PC-9 (cell line): ENCODE measurements at regions not wholly inside any gene's neighbourhood (a gene's known extent, or its start where the extent isn't known, plus 50 kb on each side); places are given as distances from the start of the nearest gene placed in this dataset.

Experiments
- BruUV-seq: library from RNA; stranded (reverse); fragments of 400-500 nt; replicated peaks from 2 replicates; lab custom pipeline; 2021; lab: Mats Ljungman, UMichigan
- CTCF ChIA-PET: fragments of 300-600 bp; sonication (Branson Sonifier 250); formaldehyde crosslinking; loops from one replicate; lab custom pipeline; 2022; ENCODE audit warnings: antibody characterized with exemption; lab: Charles Lee
- POLR2A ChIA-PET: fragments of 300-600 bp; sonication (Branson Sonifier 250); formaldehyde crosslinking; loops from one replicate; lab custom pipeline; 2022; ENCODE audit warnings: antibody characterized with exemption; ENCODE audit not compliant: unreplicated experiment; lab: Charles Lee
- DNase-seq, 2 experiments: peaks; one replicate each; pipeline versions ENCODE4 v3.0.0 to v3.0.0-alpha.2; 2015 to 2022; ENCODE audit warnings: mixed read lengths in 1 of 2
- H2AFZ ChIP-seq: fragments of 200-600 bp; sonication (generic); 2 replicates; pipeline ENCODE4 v1.8.1; 2017; ENCODE audit warnings: antibody characterized with exemption
- H3F3A ChIP-seq: fragments of 200-600 bp; sonication (generic); 2 replicates; pipeline ENCODE4 v1.8.1; 2017; ENCODE audit warnings: antibody characterized with exemption, mild to moderate bottlenecking, low read depth; ENCODE audit not compliant: insufficient read depth
- H3K27ac ChIP-seq: fragments of 200-600 bp; sonication (generic); 2 replicates; pipeline ENCODE4 v1.6.1; 2016; ENCODE audit warnings: mixed run types
- H3K27me3 ChIP-seq: fragments of 200-600 bp; sonication (generic); 2 replicates; pipeline ENCODE4 v1.6.1; 2016; ENCODE audit warnings: low read depth, mixed run types; ENCODE audit not compliant: insufficient read depth
- H3K36me3 ChIP-seq: fragments of 200-600 bp; sonication (generic); 2 replicates; pipeline ENCODE4 v1.6.1; 2016; ENCODE audit warnings: low read depth, mixed run types
- H3K4me1 ChIP-seq: fragments of 200-600 bp; sonication (generic); replicated peaks from 2 replicates; pipeline ENCODE4 v1.6.1; 2016; ENCODE audit warnings: mixed run types; ENCODE audit not compliant: insufficient read depth
- H3K4me2 ChIP-seq: fragments of 200-600 bp; sonication (generic); 2 replicates; pipeline ENCODE4 v1.6.1; 2017; ENCODE audit warnings: mixed run types
- H3K4me3 ChIP-seq: fragments of 200-600 bp; sonication (generic); 2 replicates; pipeline ENCODE4 v1.6.1; 2016; ENCODE audit warnings: mixed run types
- H3K79me2 ChIP-seq: fragments of 200-600 bp; sonication (generic); 2 replicates; pipeline ENCODE4 v1.6.1; 2017; ENCODE audit warnings: low read depth, mixed run types
- H3K9me2 ChIP-seq: fragments of 200-600 bp; sonication (generic); 2 replicates; pipeline ENCODE4 v1.8.1; 2017; ENCODE audit warnings: mild to moderate bottlenecking; ENCODE audit not compliant: insufficient read depth
- H3K9me3 ChIP-seq: fragments of 200-600 bp; sonication (generic); 2 replicates; pipeline ENCODE4 v1.8.1; 2016; ENCODE audit warnings: low read depth; ENCODE audit not compliant: insufficient read depth
- H4K20me1 ChIP-seq: fragments of 200-600 bp; sonication (generic); 2 replicates; pipeline ENCODE4 v1.8.1; 2017; ENCODE audit not compliant: insufficient read depth
- CTCF ChIP-seq: fragments of 200-600 bp; sonication (generic); conservative IDR thresholded peaks from 2 replicates; pipeline ENCODE4 v1.6.1; 2017; ENCODE audit warnings: mixed run types, antibody characterized with exemption, mild to moderate bottlenecking, moderate library complexity
- EZH2 ChIP-seq: fragments of 200-600 bp; sonication (generic); IDR thresholded peaks from 2 replicates; pipeline ENCODE4 v1.8.0; 2017; ENCODE audit warnings: antibody characterized with exemption, low read depth
- intact Hi-C: fragments of 100-400 bp; cut with micrococcal nuclease; formaldehyde crosslinking; loops from one replicate; pipeline ENCODE4 v1.10.0; 2022; ENCODE audit not compliant: unreplicated experiment

- no peak for DNase-seq
- Histone ChIP-seq H3K27me3 (no peaks in the 10 kb centered on the region), H3K4me3 (no peak overlapping the region), H4K20me1 (no peaks in the 10 kb centered on the region), H3K9me2 (no peaks in the 10 kb centered on the region), H2AFZ (no peak overlapping the region), H3F3A (no peaks in the 10 kb centered on the region), H3K27ac (no peak overlapping the region), H3K9me3 (no peaks in the 10 kb centered on the region), H3K79me2 (no peaks in the 10 kb centered on the region), H3K36me3 (no peaks in the 10 kb centered on the region), H3K4me1 (0 out of 2 replicates have a peak, but pooled peaks cover 7% of the 10 kb centered on the region), H3K4me2 (no peak overlapping the region)
- intact Hi-C loops, result no loop called here
- ChIA-PET CTCF (no interaction called here), POLR2A (no interaction called here)
- BruUV-seq, result no TSS peak
- TF ChIP-seq CTCF (no peak), EZH2 (no peak)
Measured at GRCh38 chr11:32508780-32509179, 73.4 kb upstream of the WT1 start.

DNA sequence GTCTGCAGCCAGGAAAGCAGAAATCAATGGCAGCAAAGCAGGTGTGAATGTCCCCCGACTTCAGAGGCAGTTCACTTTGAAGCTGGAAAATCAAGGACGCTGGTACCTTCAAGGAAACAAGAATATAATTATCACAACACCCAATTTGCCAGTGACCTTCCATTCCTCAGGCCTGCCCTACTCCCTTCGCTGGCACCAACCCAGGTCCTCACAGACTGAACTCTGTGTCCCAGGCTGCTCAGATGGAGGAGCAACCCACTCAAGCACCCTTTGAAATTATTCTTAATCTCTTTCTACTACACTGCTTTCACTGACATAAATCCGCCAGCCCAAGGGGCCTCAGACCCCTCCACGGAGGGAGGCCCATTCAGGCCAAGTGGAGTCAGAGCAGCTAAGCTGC lies 64.7 kb upstream of the WT1 start:
- H3K79me2 ChIP-seq, result no peaks in the 10 kb centered on the region
- no peaks in the 10 kb centered on the region for H3F3A ChIP-seq
- no peaks in the 10 kb centered on the region for H4K20me1 ChIP-seq
- no peaks in the 10 kb centered on the region for H3K36me3 ChIP-seq
- no peak overlapping the region for H3K4me3 ChIP-seq
- no TSS peak for BruUV-seq
- POLR2A ChIA-PET, result no interaction called here
- H3K4me1 ChIP-seq, result no peaks in the 10 kb centered on the region
- intact Hi-C loops, result no loop called here
- no peak overlapping the region for H2AFZ ChIP-seq
- no peaks in the 10 kb centered on the region for H3K9me2 ChIP-seq
- H3K27ac ChIP-seq, result no peak overlapping the region
- H3K27me3 ChIP-seq, result no peaks in the 10 kb centered on the region
- CTCF ChIA-PET, result no interaction called here
- TF ChIP-seq EZH2 (no peak), CTCF (no peak)
- H3K9me3 ChIP-seq, result no peaks in the 10 kb centered on the region
- no peak overlapping the region for H3K4me2 ChIP-seq
- DNase-seq, result no peak

GRCh38 chr11:32497951-32498350 lies 62.6 kb upstream of the WT1 start:
- no peaks in the 10 kb centered on the region for H3K36me3 ChIP-seq
- BruUV-seq, result no TSS peak
- H3K4me3 ChIP-seq, result no peak overlapping the region
- H2AFZ ChIP-seq, result no peak overlapping the region
- H3K9me3 ChIP-seq, result no peaks in the 10 kb centered on the region
- H3K27me3 ChIP-seq, result no peaks in the 10 kb centered on the region
- no peak overlapping the region for H3K27ac ChIP-seq
- TF ChIP-seq CTCF (no peak), EZH2 (no peak)
- H3K4me2 ChIP-seq, result no peak overlapping the region
- H3F3A ChIP-seq, result no peaks in the 10 kb centered on the region
- H4K20me1 ChIP-seq, result no peaks in the 10 kb centered on the region
- ChIA-PET CTCF (no interaction called here), POLR2A (no interaction called here)
- DNase-seq, result no peak
- no peaks in the 10 kb centered on the region for H3K4me1 ChIP-seq
- H3K9me2 ChIP-seq, result no peaks in the 10 kb centered on the region
- intact Hi-C loops, result no loop called here
- H3K79me2 ChIP-seq, result no peaks in the 10 kb centered on the region
